ENCODE measurements at regions not wholly inside any gene's neighbourhood (a gene's known extent, or its start where the extent isn't known, plus 50 kb on each side); places are given as distances from the start of the nearest gene placed in this dataset.

GRCh38 chr11:91761406-91762025 lies 463.1 kb upstream of the FAT3 start:
- H3K27ac ChIP-seq = no peak overlapping the region
- DNase-seq (no peak), ATAC-seq (no peak)
- TF ChIP-seq POLR2A (IDR thresholded peaks at IDR 0.05) (no peak), CTCF (IDR thresholded peaks at IDR 0.05) (no peak)
- intact Hi-C loops (cut with DNase I) = no loop called here
- WGBS, 2 donors = 19 to 50% methylated on average over 3 of the region's 3 CpGs
- no peaks in the 10 kb centered on the region for H3K9me3 ChIP-seq
- H3K27me3 ChIP-seq = no peaks in the 10 kb centered on the region
- no peaks in the 10 kb centered on the region for H3K36me3 ChIP-seq (replicated peaks in 1 of 2; ENCODE audit: insufficient read depth in 1 of 2, low read depth in 2 of 2)
- H3K4me3 ChIP-seq = no peak overlapping the region
- H3K4me1 ChIP-seq = no peaks in the 10 kb centered on the region

- no peaks in the 10 kb centered on the region for H3K4me1 ChIP-seq
- ATAC-seq (no peak), DNase-seq (no peak)
- H3K27me3 ChIP-seq = no peaks in the 10 kb centered on the region
- H3K27ac ChIP-seq = no peak overlapping the region
- H3K9me3 ChIP-seq = no peaks in the 10 kb centered on the region
- intact Hi-C loops (cut with DNase I) = no loop called here
- 62% methylated on average over 1 of the region's 1 CpG for WGBS, 2 donors
- H3K4me3 ChIP-seq = no peak overlapping the region
- no peaks in the 10 kb centered on the region for H3K36me3 ChIP-seq (replicated peaks in 1 of 2; ENCODE audit: insufficient read depth in 1 of 2, low read depth in 2 of 2)
- TF ChIP-seq CTCF (IDR thresholded peaks at IDR 0.05) (no peak), POLR2A (IDR thresholded peaks at IDR 0.05) (no peak)
Measured at GRCh38 chr11:91756829-91757480, 467.7 kb upstream of the FAT3 start.

- no peak for ATAC-seq
- TF ChIP-seq CTCF (IDR thresholded peaks at IDR 0.05) = no peak
- TF ChIP-seq POLR2A (IDR thresholded peaks at IDR 0.05) = no peak
- no peak overlapping the region for H3K4me3 ChIP-seq
- WGBS, 2 donors = 49 to 52% methylated on average over 2 of the region's 2 CpGs
- no peak overlapping the region for H3K27ac ChIP-seq
- intact Hi-C loops (cut with DNase I) = no loop called here
- no peaks in the 10 kb centered on the region for H3K27me3 ChIP-seq
- no peak for DNase-seq
- no peaks in the 10 kb centered on the region for H3K9me3 ChIP-seq
- no peaks in the 10 kb centered on the region for H3K36me3 ChIP-seq (replicated peaks in 1 of 2; ENCODE audit: insufficient read depth in 1 of 2, low read depth in 2 of 2)
- H3K4me1 ChIP-seq = no peaks in the 10 kb centered on the region
Measured at GRCh38 chr11:91755951-91756707, 468.5 kb upstream of the FAT3 start.

GRCh38 chr11:91755526-91755925 lies 469.1 kb upstream of the FAT3 start:
- Histone ChIP-seq H3K36me3 (replicated peaks in 1 of 2; ENCODE audit: insufficient read depth in 1 of 2, low read depth in 2 of 2) (no peaks in the 10 kb centered on the region), H3K4me1 (no peaks in the 10 kb centered on the region), H3K4me3 (no peak overlapping the region), H3K27ac (no peak overlapping the region), H3K9me3 (no peaks in the 10 kb centered on the region), H3K27me3 (no peaks in the 10 kb centered on the region)
- ATAC-seq (no peak), DNase-seq (no peak)
- TF ChIP-seq POLR2A (IDR thresholded peaks at IDR 0.05) (no peak), CTCF (IDR thresholded peaks at IDR 0.05) (no peak)
- intact Hi-C loops (cut with DNase I) = no loop called here

Measured in body of pancreas (tissue), 4 donors.